Retinal pigment epithelial cell (primary cell): ENCODE measurements at regions not wholly inside any gene's neighbourhood (a gene's known extent, or its start where the extent isn't known, plus 50 kb on each side); places are given as distances from the start of the nearest gene placed in this dataset.

ENCODE experiments used
- DNase-seq: peaks from one replicate; pipeline ENCODE4 v3.0.0-alpha.2; 2010; ENCODE audit warnings: low read depth
- H3K4me3 ChIP-seq: 2 replicates; pipeline ENCODE4 v1.5.1; 2011; ENCODE audit warnings: mild to moderate bottlenecking, low read length, control low read depth, moderate library complexity
- TF ChIP-seq, protein P1 (sequence below): conservative IDR thresholded peaks from 2 replicates; pipeline ENCODE4 v1.5.1; 2011; ENCODE audit warnings: low read depth, low read length, control low read depth, inconsistent platforms

DNA sequence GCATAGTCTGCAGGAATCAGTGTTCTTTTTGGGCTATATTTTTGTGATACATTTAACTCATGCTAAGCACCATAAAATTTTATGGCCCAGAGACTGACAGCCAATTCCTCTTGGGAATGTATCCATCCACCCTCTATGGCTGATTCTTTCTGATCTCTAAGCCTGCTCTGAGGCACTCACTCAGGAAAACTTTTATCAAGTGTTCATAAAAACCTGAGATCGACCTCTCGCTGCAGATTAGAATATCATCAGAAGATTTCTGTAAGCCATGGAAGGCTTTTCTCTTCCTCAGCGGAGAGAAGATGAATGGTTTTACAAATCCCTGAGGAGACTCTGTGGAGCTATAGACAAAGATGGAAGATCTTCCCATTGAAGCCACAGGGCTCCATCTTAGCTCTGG, 489.8 kb upstream of the GHITM start:
- no peak for DNase-seq
- no peak overlapping the region for H3K4me3 ChIP-seq
- TF ChIP-seq, protein P1, sequence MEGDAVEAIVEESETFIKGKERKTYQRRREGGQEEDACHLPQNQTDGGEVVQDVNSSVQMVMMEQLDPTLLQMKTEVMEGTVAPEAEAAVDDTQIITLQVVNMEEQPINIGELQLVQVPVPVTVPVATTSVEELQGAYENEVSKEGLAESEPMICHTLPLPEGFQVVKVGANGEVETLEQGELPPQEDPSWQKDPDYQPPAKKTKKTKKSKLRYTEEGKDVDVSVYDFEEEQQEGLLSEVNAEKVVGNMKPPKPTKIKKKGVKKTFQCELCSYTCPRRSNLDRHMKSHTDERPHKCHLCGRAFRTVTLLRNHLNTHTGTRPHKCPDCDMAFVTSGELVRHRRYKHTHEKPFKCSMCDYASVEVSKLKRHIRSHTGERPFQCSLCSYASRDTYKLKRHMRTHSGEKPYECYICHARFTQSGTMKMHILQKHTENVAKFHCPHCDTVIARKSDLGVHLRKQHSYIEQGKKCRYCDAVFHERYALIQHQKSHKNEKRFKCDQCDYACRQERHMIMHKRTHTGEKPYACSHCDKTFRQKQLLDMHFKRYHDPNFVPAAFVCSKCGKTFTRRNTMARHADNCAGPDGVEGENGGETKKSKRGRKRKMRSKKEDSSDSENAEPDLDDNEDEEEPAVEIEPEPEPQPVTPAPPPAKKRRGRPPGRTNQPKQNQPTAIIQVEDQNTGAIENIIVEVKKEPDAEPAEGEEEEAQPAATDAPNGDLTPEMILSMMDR = no peak

DNA sequence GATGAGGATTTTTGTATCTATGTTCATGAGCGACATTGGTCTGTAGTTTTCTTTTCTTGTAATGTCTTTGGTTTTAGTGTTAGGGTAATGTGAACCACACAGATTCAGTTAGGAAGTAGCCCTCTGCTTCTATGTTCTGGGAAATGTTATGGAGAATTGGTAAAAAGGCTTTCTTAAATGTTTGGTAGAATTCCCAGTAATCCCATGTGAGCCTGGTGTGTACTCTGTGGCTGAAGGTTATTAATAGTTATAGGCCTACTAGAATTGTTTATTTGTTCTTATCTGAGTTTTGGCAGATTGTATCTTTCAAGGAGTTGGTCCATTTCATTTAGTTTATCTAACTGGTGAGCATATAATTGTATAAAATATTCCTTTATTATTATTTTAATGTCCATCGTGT, 484.6 kb upstream of the GHITM start:
- TF ChIP-seq, protein P1 = no peak
- H3K4me3 ChIP-seq = no peak overlapping the region
- no peak for DNase-seq

DNA sequence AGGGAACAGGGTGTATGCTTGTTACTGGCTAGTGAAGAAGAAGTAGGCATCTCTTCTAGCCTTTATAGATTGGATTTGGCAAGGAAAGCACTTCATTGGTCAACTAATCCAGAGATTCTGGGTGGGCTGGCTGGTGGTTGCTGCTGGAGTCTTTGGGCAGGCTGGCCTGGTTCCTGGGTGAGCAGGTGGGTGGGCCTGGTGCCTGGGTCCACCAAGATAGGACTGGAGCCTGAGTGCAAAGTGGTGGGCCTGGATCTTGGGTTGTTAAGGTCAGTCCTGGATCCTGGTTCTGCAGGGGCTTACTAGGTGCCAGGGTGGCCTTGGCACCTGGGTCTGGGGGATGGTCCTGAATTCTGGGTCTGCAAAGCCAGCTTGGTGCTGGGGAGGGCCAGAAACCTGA, 482.4 kb upstream of the GHITM start:
- TF ChIP-seq, protein P1 = no peak
- no peak overlapping the region for H3K4me3 ChIP-seq
- DNase-seq = no peak

DNA sequence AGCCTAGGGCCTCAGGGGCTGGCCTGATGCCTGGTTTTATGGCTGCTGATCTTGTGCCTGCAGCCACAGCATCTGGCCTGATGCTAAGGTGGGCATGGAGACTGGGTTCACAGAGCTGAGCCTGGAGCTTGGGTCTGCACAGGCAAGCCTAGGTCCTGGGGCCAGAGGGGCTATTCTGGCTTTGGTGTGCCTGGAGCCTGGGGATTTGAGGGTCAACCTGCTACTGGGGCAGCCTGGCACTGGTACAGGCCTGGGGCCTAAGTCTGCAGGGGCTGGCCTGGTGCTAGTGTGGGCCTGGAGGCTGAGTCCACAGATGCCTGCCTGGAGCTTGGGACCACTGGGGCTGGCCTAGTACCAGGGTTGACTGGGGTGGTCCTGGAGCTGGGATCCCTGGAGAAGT, 481.8 kb upstream of the GHITM start:
- no peak overlapping the region for H3K4me3 ChIP-seq
- DNase-seq = no peak
- TF ChIP-seq, protein P1 = no peak

DNA sequence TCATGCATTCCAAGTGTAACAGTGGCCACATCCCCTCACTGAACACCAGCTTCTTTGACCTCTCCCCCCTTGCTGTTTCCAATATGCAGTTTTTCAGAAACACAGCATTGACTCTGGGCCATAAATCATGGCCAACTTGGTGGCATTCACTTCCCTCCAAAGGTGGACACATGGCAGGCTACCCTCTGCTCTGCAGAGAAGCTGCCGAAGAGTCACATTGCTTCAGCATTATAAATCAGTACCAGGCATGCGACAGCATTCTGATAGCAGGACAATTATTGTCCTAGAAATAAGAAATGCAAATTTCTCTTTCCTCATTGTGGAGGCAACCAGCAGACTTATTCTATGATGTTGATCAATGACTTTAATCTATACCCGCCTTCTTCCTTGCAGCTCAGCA, 475.4 kb upstream of the GHITM start:
- no peak for DNase-seq
- TF ChIP-seq, protein P1 = no peak
- no peak overlapping the region for H3K4me3 ChIP-seq

DNA sequence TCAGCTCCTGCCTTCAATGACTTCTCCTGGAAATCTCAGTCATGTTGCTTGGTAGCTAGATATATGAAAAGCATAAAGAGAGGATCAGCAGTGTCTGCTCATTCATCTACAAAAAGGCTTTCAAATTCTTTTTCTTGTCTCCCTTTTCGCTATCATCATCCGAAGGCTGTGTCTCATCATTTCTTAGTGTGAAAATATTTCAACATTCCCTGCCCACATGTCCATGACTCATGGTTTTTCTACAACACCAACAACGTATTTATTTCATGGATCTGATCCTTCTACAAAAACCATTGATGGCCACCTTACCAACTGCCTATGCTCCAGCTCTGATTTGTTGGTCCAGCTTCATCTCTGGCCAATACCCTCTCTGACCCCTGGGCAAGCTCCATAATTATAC, 472.5 kb upstream of the GHITM start:
- TF ChIP-seq, protein P1 = no peak
- H3K4me3 ChIP-seq = no peak overlapping the region
- no peak for DNase-seq

DNA sequence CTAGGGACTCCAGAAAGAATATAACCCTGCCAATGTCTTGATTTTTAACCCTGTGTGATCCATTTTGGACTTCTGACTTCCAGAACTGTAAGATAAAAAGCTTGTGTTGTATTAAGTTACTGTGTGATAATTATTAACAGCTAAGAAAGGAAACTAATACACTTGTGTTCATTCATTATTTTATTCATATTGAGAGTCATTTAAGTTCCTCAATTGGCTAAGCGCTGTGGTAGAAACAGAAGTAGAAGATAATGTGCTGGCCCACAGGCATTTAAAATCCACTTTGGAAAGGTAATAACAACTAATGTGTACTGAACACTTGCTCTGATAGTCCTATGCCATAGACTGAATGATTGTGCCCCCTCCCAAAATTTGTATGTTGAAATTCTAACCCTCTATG, 471.7 kb upstream of the GHITM start:
- H3K4me3 ChIP-seq = no peak overlapping the region
- DNase-seq = no peak
- TF ChIP-seq, protein P1 = no peak
